Neural cell (in vitro differentiated cells): ENCODE measurements at regions not wholly inside any gene's neighbourhood (a gene's known extent, or its start where the extent isn't known, plus 50 kb on each side); places are given as distances from the start of the nearest gene placed in this dataset.

Experiments used
- H2AFZ ChIP-seq: fragments of 200-600, 300-800 bp; sonication (generic), shearing (Covaris generic); 2 replicates; pipeline ENCODE4 v1.6.0; 2014; ENCODE audit warnings: low read depth, mild to moderate bottlenecking, antibody characterized with exemption, low read length, moderate library complexity
- H3F3A ChIP-seq: fragments of 200-600 bp; shearing (Covaris generic); 2 replicates; pipeline ENCODE4 v1.6.1; 2016; ENCODE audit warnings: mild to moderate bottlenecking, moderate library complexity, mixed read lengths, antibody characterized with exemption, low read length; ENCODE audit not compliant: insufficient read depth, poor library complexity, severe bottlenecking
- H3K27ac ChIP-seq: fragments of 200-600, 300-800 bp; sonication (generic), shearing (Covaris generic); 2 replicates; pipeline ENCODE4 v1.5.1; 2014; ENCODE audit warnings: mild to moderate bottlenecking, low read length, moderate library complexity
- H3K27me3 ChIP-seq: fragments of 300-800, 200-600 bp; sonication (generic), shearing (Covaris generic); 2 replicates; pipeline ENCODE4 v1.6.0; 2014; ENCODE audit warnings: mild to moderate bottlenecking, low read depth, low read length, moderate library complexity; ENCODE audit not compliant: insufficient read depth
- H3K36me3 ChIP-seq: fragments of 300-800, 200-600 bp; sonication (generic), shearing (Covaris generic); 2 replicates; pipeline ENCODE4 v1.5.1; 2014; ENCODE audit warnings: mild to moderate bottlenecking, antibody characterized with exemption, low read length, moderate library complexity; ENCODE audit not compliant: insufficient read depth
- H3K4me2 ChIP-seq: fragments of 300-800, 200-600 bp; sonication (generic), shearing (Covaris generic); 2 replicates; pipeline ENCODE4 v1.6.0; 2014; ENCODE audit warnings: mild to moderate bottlenecking, low read length
- H3K4me3 ChIP-seq: fragments of 300-800, 200-600 bp; sonication (generic), shearing (Covaris generic); 2 replicates; pipeline ENCODE4 v1.5.1; 2014; ENCODE audit warnings: mild to moderate bottlenecking, low read length, moderate library complexity
- H3K79me2 ChIP-seq: fragments of 200-600 bp; shearing (Covaris generic); replicated peaks from 2 replicates; pipeline ENCODE4 v1.6.0; 2014; ENCODE audit warnings: mild to moderate bottlenecking, low read length, moderate library complexity; ENCODE audit not compliant: insufficient read depth
- H3K9ac ChIP-seq: fragments of 300-800, 200-600 bp; sonication (generic), shearing (Covaris generic); 2 replicates; pipeline ENCODE4 v1.6.1; 2016; ENCODE audit warnings: mild to moderate bottlenecking, low read length, mixed read lengths
- H3K9me2 ChIP-seq: fragments of 200-600 bp; shearing (Covaris generic); 2 replicates; pipeline ENCODE4 v1.6.1; 2016; ENCODE audit warnings: mild to moderate bottlenecking, low read length, mixed read lengths; ENCODE audit not compliant: insufficient read depth
- H3K9me3 ChIP-seq: fragments of 200-600, 300-800 bp; sonication (generic), shearing (Covaris generic); 2 replicates; pipeline ENCODE4 v1.6.1; 2016; ENCODE audit warnings: mild to moderate bottlenecking, mixed run types, low read length, moderate library complexity, mixed read lengths
- H4K20me1 ChIP-seq: fragments of 200-600 bp; shearing (Covaris generic); 2 replicates; pipeline ENCODE4 v1.6.1; 2016; ENCODE audit warnings: mild to moderate bottlenecking, mixed run types; ENCODE audit not compliant: insufficient read depth
- CTCF ChIP-seq: fragments of 450-650 bp; IDR thresholded peaks from 2 replicates; pipeline ENCODE4 v1.5.1; 2014; ENCODE audit warnings: antibody characterized with exemption, mild to moderate bottlenecking, moderate library complexity; ENCODE audit not compliant: poor library complexity, severe bottlenecking
- EP300 ChIP-seq: fragments of 450-650 bp; conservative IDR thresholded peaks from 2 replicates; pipeline ENCODE4 v1.6.1; 2014; ENCODE audit warnings: antibody characterized with exemption, mild to moderate bottlenecking, moderate library complexity; ENCODE audit not compliant: poor library complexity, severe bottlenecking
- EZH2 ChIP-seq: fragments of 200-600, 300-800 bp; shearing (Covaris generic), sonication (generic); IDR thresholded peaks from 2 replicates; pipeline ENCODE4 v1.6.1; 2014; ENCODE audit warnings: antibody characterized with exemption, low read length, borderline replicate concordance, mild to moderate bottlenecking; ENCODE audit not compliant: insufficient read depth, poor library complexity, severe bottlenecking
- MXI1 ChIP-seq: fragments of 450-650 bp; conservative IDR thresholded peaks from 2 replicates; pipeline ENCODE4 v1.6.1; 2014; ENCODE audit warnings: antibody characterized with exemption, mild to moderate bottlenecking; ENCODE audit not compliant: poor library complexity, severe bottlenecking
- POLR2AphosphoS5 ChIP-seq: IDR thresholded peaks from 2 replicates; pipeline ENCODE4 v1.6.1; 2012
- RAD21 ChIP-seq: fragments of 450-650 bp; conservative IDR thresholded peaks from 2 replicates; pipeline ENCODE4 v1.6.1; 2014; ENCODE audit warnings: antibody characterized with exemption, mild to moderate bottlenecking, moderate library complexity
- SMC3 ChIP-seq: fragments of 450-650 bp; conservative IDR thresholded peaks from 2 replicates; pipeline ENCODE4 v1.6.1; 2014; ENCODE audit warnings: antibody characterized with exemption, mild to moderate bottlenecking, moderate library complexity; ENCODE audit not compliant: poor library complexity
- TAF1 ChIP-seq: IDR thresholded peaks from 2 replicates; pipeline ENCODE4 v1.6.1; 2012; ENCODE audit warnings: low read depth
- TF ChIP-seq, protein P1 (sequence below): IDR thresholded peaks from 2 replicates; pipeline ENCODE4 v1.6.1; 2012; ENCODE audit warnings: borderline replicate concordance

- Histone ChIP-seq H3K9me3 (no peaks in the 10 kb centered on the region), H4K20me1 (no peaks in the 10 kb centered on the region), H3K27ac (no peak overlapping the region), H3K79me2 (no peaks in the 10 kb centered on the region), H3K4me2 (no peak overlapping the region), H3K27me3 (no peaks in the 10 kb centered on the region), H3K9me2 (no peaks in the 10 kb centered on the region), H3F3A (no peaks in the 10 kb centered on the region), H2AFZ (no peak overlapping the region), H3K9ac (no peak overlapping the region), H3K36me3 (no peaks in the 10 kb centered on the region), H3K4me3 (no peak overlapping the region)
- TF ChIP-seq MXI1, result no peak
- no peak for TF ChIP-seq SMC3
- no peak for TF ChIP-seq EP300
Observed at GRCh38 chr10:33565231-33565630, 230.8 kb upstream of the NRP1 start.

DNA sequence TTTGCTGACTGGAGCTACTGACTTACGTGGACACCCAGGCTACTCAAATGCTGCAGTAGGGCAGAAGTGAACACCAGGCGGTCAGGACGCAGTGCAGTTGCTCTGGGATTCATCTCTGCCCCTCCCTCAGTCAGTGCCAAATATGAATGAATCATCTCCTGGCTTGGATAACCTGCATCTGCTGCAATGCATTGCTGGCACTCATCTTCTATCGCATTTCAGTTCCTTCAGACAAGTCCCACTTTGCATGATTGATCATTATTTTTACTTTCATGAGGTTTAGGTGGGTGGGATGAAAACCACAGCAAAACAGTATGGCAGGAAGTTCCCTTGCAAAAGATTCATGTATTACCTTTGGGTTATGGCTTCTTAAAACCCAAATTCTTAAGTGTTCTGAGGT, 224.6 kb upstream of the NRP1 start:
- H3K27me3 ChIP-seq, result no peaks in the 10 kb centered on the region
- no peaks in the 10 kb centered on the region for H3K9me3 ChIP-seq
- H3K36me3 ChIP-seq, result no peaks in the 10 kb centered on the region
- H3K27ac ChIP-seq, result no peak overlapping the region
- H4K20me1 ChIP-seq, result no peaks in the 10 kb centered on the region
- no peak overlapping the region for H3K4me2 ChIP-seq
- no peak overlapping the region for H3K9ac ChIP-seq
- H3K4me3 ChIP-seq, result no peak overlapping the region
- H2AFZ ChIP-seq, result no peak overlapping the region
- H3F3A ChIP-seq, result no peaks in the 10 kb centered on the region
- H3K79me2 ChIP-seq, result no peaks in the 10 kb centered on the region
- H3K9me2 ChIP-seq, result no peaks in the 10 kb centered on the region
- TF ChIP-seq, protein P1, sequence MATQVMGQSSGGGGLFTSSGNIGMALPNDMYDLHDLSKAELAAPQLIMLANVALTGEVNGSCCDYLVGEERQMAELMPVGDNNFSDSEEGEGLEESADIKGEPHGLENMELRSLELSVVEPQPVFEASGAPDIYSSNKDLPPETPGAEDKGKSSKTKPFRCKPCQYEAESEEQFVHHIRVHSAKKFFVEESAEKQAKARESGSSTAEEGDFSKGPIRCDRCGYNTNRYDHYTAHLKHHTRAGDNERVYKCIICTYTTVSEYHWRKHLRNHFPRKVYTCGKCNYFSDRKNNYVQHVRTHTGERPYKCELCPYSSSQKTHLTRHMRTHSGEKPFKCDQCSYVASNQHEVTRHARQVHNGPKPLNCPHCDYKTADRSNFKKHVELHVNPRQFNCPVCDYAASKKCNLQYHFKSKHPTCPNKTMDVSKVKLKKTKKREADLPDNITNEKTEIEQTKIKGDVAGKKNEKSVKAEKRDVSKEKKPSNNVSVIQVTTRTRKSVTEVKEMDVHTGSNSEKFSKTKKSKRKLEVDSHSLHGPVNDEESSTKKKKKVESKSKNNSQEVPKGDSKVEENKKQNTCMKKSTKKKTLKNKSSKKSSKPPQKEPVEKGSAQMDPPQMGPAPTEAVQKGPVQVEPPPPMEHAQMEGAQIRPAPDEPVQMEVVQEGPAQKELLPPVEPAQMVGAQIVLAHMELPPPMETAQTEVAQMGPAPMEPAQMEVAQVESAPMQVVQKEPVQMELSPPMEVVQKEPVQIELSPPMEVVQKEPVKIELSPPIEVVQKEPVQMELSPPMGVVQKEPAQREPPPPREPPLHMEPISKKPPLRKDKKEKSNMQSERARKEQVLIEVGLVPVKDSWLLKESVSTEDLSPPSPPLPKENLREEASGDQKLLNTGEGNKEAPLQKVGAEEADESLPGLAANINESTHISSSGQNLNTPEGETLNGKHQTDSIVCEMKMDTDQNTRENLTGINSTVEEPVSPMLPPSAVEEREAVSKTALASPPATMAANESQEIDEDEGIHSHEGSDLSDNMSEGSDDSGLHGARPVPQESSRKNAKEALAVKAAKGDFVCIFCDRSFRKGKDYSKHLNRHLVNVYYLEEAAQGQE, result no peak
- no peak for TF ChIP-seq SMC3
- TF ChIP-seq EP300, result no peak

GRCh38 chr10:33557313-33557712, 222.8 kb upstream of the NRP1 start:
- H3K36me3 ChIP-seq, result no peaks in the 10 kb centered on the region
- H3K27ac ChIP-seq, result no peak overlapping the region
- H3K4me2 ChIP-seq, result no peak overlapping the region
- no peaks in the 10 kb centered on the region for H3F3A ChIP-seq
- no peaks in the 10 kb centered on the region for H3K9me2 ChIP-seq
- TF ChIP-seq SMC3 (no peak), CTCF (no peak), TAF1 (no peak), EP300 (no peak), POLR2AphosphoS5 (no peak), EZH2 (no peak), MXI1 (no peak), RAD21 (no peak)
- TF ChIP-seq, protein P1, result no peak
- no peak overlapping the region for H3K4me3 ChIP-seq
- H4K20me1 ChIP-seq, result no peaks in the 10 kb centered on the region
- H3K9ac ChIP-seq, result no peak overlapping the region
- H3K9me3 ChIP-seq, result no peaks in the 10 kb centered on the region
- no peak overlapping the region for H2AFZ ChIP-seq
- H3K27me3 ChIP-seq, result no peaks in the 10 kb centered on the region
- H3K79me2 ChIP-seq, result no peaks in the 10 kb centered on the region
